PFSK-1 (cell line): ENCODE measurements at regions not wholly inside any gene's neighbourhood (a gene's known extent, or its start where the extent isn't known, plus 50 kb on each side); places are given as distances from the start of the nearest gene placed in this dataset.

Experiments used
- FOXP2 ChIP-seq: optimal IDR thresholded peaks from 2 replicates; pipeline ENCODE3; 2011; ENCODE audit warnings: borderline replicate concordance, control low read depth, inconsistent platforms; ENCODE audit not compliant: insufficient read depth; ENCODE audit errors: extremely low read length, extremely low read depth
- POLR2AphosphoS5 ChIP-seq: IDR thresholded peaks from 2 replicates; pipeline ENCODE4 v1.6.1; 2012; ENCODE audit warnings: low read depth, mild to moderate bottlenecking, control low read depth, low read length, moderate library complexity
- SIN3A ChIP-seq: IDR thresholded peaks from 2 replicates; pipeline ENCODE4 v1.6.1; 2012; ENCODE audit warnings: mild to moderate bottlenecking, low read length, moderate library complexity, borderline replicate concordance; ENCODE audit not compliant: insufficient read depth
- TAF1 ChIP-seq: IDR thresholded peaks from 2 replicates; pipeline ENCODE4 v1.6.1; 2012; ENCODE audit warnings: low read length, control low read depth, borderline replicate concordance; ENCODE audit not compliant: insufficient read depth
- TF ChIP-seq, protein P1 (sequence below), 2 experiments: IDR thresholded peaks; 2 replicates each; pipeline versions ENCODE4 v1.6.1 to v1.8.0; 2011 to 2012; ENCODE audit warnings: low read depth in 2 of 2, low read length in 2 of 2, control low read depth in 1 of 2, inconsistent platforms in 1 of 2, mild to moderate bottlenecking in 1 of 2, moderate library complexity in 1 of 2; ENCODE audit not compliant: insufficient read depth in 1 of 2

DNA sequence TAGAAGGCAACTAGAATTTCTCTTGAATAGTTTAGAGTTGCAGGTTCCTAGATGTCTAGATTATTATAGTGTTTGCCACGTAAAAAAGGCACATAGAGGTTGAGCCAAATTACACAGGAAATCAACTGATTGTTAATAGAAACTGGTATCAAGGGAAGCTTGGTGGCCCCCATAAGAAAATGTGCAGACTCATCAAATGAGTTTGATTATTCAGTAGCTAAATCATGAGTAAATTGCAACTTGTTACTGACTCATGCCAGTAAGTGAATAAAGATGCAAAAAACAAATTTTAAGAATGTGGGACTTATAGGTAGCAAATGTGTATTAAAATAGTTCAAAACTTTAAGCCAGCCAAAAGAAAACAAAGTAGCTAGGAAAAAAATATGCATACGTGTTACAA is 1078.9 kb upstream of the CDH9 start:
- TF ChIP-seq POLR2AphosphoS5 (no peak), FOXP2 (no peak), SIN3A (no peak)
- TF ChIP-seq, protein P1, sequence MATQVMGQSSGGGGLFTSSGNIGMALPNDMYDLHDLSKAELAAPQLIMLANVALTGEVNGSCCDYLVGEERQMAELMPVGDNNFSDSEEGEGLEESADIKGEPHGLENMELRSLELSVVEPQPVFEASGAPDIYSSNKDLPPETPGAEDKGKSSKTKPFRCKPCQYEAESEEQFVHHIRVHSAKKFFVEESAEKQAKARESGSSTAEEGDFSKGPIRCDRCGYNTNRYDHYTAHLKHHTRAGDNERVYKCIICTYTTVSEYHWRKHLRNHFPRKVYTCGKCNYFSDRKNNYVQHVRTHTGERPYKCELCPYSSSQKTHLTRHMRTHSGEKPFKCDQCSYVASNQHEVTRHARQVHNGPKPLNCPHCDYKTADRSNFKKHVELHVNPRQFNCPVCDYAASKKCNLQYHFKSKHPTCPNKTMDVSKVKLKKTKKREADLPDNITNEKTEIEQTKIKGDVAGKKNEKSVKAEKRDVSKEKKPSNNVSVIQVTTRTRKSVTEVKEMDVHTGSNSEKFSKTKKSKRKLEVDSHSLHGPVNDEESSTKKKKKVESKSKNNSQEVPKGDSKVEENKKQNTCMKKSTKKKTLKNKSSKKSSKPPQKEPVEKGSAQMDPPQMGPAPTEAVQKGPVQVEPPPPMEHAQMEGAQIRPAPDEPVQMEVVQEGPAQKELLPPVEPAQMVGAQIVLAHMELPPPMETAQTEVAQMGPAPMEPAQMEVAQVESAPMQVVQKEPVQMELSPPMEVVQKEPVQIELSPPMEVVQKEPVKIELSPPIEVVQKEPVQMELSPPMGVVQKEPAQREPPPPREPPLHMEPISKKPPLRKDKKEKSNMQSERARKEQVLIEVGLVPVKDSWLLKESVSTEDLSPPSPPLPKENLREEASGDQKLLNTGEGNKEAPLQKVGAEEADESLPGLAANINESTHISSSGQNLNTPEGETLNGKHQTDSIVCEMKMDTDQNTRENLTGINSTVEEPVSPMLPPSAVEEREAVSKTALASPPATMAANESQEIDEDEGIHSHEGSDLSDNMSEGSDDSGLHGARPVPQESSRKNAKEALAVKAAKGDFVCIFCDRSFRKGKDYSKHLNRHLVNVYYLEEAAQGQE (IDR thresholded peaks at IDR 0.05; ENCODE audit: insufficient read depth in 1 of 2, low read depth in 2 of 2, low read length in 2 of 2) = no peak

DNA sequence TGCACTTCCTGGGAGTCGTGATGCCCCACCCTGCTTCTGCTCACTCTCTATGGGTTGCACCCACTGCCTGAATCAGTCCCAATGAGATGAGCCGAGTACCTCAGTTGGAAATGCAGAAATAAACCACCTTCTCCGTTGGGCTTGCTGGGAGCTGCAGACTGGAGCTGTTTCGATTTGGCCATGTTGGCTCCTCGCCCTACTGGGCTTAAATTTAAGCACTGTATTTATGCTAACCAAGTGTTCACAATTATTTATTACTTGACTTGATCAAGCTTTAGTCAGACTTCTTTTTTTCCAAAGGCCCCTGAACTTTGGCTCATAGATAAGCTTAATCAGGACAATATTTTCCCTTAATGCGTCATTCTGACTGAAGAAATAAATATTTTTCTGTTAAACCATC is 1072.4 kb upstream of the CDH9 start:
- TF ChIP-seq POLR2AphosphoS5 (no peak), TAF1 (no peak), SIN3A (no peak), FOXP2 (no peak)
- TF ChIP-seq, protein P1 (IDR thresholded peaks at IDR 0.05; ENCODE audit: insufficient read depth in 1 of 2, low read depth in 2 of 2, low read length in 2 of 2) = no peak

DNA sequence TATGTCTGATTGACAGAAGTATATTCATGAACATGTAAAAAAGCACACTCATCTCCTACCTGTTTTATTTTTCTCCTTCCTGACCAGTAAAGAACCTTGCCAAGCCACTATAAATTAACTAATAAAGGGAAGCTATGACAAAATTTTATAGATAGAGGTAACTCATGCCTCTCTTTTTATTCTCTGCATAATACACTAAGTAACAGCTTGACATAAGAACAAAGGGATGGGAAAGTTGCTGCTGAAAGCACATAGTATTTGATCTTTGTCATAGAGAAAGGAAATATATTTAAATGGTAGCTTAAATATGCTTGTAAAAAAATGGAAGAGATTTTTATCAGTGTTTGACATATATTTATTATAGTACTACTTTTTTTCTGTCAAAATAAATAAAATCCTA is 1065.7 kb upstream of the CDH9 start:
- no peak for TF ChIP-seq FOXP2
- TF ChIP-seq, protein P1 (IDR thresholded peaks at IDR 0.05; ENCODE audit: insufficient read depth in 1 of 2, low read depth in 2 of 2, low read length in 2 of 2) = no peak
- no peak for TF ChIP-seq POLR2AphosphoS5
- TF ChIP-seq TAF1 = no peak
- no peak for TF ChIP-seq SIN3A

DNA sequence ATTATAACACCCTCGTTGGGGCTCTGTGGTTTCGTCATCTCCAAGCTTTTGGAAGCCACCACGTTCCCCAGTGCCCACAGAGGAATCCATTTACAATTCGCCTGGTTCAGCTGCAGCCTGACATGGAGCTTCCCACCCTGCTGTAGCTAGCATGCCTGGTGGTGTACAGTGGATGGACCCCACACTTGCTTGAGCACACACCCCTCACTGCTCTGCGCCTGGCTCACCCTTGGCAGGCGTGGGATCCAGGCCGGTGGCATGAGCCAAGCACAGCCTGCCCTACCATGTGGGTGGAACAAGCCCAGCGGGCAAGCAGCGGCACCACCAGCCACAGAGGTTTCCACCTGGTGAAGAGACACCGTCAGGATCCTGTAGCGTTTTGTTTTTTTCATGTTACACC is 1045.7 kb upstream of the CDH9 start:
- TF ChIP-seq TAF1 (no peak), FOXP2 (no peak), SIN3A (no peak), POLR2AphosphoS5 (no peak)
- TF ChIP-seq, protein P1 (IDR thresholded peaks at IDR 0.05; ENCODE audit: insufficient read depth in 1 of 2, low read depth in 2 of 2, low read length in 2 of 2) = no peak

DNA sequence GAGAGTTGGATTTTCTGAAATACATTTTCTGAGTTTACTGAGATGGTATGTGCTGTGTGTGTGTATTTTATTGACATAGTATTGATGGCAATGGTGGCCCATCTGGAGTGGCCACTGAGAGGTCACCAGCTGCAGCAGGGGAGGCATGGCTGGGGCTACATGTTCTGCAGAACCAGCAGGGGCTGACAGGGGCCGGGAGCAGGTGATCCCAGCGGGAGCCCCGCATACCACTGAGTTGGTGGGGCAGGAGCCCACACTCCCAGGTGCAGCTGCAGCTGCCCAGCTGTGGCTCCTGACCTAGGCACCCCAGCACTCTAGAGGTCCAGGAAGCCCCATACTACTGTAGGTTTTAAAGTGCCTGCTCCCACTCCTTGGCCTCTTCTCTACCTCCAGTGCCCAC is 1044.2 kb upstream of the CDH9 start:
- TF ChIP-seq SIN3A = no peak
- no peak for TF ChIP-seq FOXP2
- no peak for TF ChIP-seq POLR2AphosphoS5
- TF ChIP-seq, protein P1 (IDR thresholded peaks at IDR 0.05; ENCODE audit: insufficient read depth in 1 of 2, low read depth in 2 of 2, low read length in 2 of 2) = no peak
